GM19438 (cell line): ENCODE measurements at regions not wholly inside any gene's neighbourhood (a gene's known extent, or its start where the extent isn't known, plus 50 kb on each side); places are given as distances from the start of the nearest gene placed in this dataset.

Experiments
- ATAC-seq: cut with Tn5 transposase; IDR thresholded peaks from one replicate; pipeline ENCODE4 v1.9.1; 2021; ENCODE audit warnings: low read depth; ENCODE audit not compliant: unreplicated experiment

DNA sequence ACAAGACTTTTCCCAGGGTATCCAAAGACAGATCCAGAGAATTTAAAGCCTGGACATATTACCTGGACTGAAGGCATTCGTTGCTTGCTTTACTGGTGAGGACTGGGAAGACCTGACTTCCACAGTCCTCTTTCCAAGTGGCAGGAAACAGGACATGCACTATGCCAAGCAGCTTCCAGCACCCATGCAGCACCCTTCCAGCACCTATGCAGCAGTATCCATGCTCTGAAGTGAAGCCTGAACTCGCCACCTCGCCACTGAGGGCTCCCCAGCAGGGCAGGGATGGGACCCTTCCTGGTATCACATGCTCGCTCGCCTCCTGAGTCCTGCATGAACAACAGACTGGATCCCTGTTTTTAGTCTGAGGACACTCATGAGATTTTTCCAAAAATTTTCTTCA lies 189.9 kb upstream of the KLF14 start:
- ATAC-seq, result no peak

GRCh38 chr7:130925136-130925794 lies 191.3 kb upstream of the KLF14 start:
- ATAC-seq, result no peak

DNA sequence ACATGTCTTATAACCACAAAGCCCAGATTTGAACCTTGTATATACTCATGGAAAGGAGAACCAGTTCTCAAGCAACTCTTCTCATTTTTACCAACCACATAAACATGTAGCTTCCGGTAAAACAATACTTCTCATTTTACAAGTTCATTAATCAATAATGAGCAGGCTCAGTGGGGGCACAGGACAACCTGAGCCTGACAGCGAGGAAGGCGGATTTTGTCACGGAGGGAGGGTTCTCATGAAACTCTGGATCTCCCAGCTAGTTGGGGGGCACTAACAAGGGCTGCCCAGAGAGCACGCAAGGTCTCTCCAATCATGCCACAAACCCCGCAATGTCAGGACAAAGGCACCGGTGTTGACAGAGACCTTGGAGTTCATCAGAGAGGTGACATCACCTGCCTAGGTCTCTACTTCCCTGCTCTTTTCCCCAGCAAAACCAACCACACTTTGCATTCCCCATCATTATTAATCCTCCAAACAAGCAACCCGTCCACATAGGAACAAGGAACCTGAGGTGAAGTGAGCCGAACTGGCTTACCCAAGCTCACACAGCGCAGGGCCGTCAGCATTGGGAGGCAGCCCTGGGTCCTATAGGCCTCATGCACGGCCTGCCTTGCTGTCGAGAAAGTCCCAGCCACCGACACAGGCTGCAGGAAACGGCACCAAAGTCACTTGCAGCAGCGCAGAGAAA lies 192.1 kb upstream of the KLF14 start:
- peak; percentile 65 for ATAC-seq

DNA sequence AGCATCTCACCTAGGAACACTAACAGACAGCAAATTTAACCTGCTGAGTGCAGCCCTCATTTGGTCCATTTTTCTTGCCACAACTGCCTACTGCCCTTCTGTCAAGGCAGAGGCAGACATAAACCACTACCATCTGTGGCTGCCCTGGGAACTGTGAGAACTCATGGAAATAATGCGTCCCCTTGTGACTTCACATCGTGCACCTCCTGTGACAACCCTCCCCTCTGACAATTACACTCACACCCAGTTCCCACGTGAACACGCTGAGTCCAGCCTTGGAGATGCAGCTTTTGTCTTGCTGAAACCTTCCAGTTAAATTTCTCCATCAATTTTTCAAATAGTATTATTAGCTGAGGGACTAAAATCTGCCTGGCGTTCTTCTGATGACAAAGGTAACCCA lies 193.1 kb upstream of the KLF14 start:
- ATAC-seq, result no peak

DNA sequence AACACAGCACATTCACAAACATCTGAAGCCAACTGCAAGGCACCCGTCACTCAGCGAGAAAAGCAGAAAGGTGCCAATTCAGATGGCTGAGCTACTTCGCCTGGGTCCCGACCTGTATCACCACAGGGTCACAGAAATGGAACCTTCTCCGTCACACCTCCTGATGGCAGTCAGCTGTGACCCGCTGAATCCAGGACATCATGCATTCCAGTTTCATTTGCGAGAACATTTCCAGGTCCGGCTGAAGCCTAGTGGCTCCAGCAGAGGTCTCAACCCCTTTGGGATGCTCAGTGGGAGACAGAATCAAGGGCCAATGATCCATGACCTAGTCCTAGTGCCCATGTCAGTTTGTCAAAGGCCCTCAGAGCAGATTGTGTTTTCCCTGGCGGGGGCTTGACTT lies 193.6 kb upstream of the KLF14 start:
- ATAC-seq, result no peak

DNA sequence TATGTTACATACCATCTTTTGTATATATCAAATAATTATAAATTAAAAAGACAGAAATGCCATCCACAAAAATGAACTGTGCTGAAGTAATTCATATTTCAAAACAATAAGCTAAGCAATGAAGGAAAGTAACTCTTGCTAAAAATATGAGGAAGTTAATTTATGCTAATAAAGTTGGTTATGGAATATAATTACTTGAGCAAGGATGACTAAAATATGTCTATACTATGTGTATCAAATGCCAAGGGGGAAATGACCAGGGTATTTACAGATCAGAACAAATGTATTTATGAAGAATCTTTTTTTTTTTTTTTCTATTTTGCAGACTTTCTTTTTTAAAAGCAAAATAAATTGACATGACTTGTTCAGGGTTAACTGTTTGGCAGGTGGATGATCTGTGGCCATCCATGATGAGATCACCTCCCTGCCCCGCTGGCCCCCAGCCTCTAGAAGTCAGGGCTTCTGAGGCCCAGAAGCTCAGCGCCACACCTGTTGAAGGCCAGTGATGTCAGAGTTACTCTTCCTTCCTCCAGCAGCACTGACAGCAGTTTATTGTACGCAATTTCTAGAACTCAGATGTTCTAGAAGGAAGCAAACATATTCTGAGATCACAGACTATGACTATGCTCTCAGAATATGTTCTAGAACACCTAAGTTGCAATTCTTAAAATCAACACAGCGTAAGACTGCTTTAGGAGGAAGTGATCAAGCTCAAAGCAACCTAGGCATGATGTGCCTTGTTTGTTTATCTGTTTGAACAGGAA lies 196.1 kb upstream of the KLF14 start:
- no peak for ATAC-seq

GRCh38 chr7:130930681-130931080 lies 196.7 kb upstream of the KLF14 start:
- ATAC-seq, result no peak

DNA sequence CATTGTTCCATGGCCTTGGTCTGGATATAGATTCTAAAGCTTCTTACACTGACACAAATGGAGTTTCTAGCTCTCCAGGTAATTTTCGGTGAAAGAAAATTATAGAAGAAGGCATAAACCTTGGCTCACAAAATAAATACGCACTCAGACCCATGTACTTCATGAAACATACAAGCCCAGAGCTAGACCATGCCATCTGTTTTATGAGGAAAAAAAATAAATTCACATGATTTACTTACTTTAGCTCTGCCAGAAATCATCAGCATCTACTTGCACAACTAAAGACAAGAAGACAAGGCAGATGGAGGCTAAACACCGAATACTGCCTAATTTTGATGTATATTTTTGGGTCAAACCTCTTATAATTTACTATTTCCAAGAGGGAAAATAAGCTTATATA lies 197.4 kb upstream of the KLF14 start:
- ATAC-seq, result no peak

DNA sequence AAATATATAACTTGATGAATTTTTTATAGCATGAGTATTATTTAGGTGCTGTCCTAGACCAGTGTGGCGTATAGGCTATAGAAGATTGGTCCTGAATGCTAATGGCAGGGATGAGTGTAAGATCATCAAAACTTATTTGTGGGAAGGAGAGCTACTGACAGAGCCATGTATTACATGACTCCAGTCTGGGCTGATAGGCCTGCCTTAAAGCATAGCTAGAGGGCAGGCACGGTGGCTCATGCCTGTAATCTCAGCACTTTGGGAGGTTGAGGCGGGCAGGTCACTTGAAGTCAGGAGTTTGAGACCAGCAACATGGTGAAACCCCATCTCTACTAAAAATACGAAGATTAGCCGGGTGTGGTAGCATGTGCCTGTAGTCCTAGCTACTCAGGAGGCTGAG lies 198.1 kb upstream of the KLF14 start:
- no peak for ATAC-seq

DNA sequence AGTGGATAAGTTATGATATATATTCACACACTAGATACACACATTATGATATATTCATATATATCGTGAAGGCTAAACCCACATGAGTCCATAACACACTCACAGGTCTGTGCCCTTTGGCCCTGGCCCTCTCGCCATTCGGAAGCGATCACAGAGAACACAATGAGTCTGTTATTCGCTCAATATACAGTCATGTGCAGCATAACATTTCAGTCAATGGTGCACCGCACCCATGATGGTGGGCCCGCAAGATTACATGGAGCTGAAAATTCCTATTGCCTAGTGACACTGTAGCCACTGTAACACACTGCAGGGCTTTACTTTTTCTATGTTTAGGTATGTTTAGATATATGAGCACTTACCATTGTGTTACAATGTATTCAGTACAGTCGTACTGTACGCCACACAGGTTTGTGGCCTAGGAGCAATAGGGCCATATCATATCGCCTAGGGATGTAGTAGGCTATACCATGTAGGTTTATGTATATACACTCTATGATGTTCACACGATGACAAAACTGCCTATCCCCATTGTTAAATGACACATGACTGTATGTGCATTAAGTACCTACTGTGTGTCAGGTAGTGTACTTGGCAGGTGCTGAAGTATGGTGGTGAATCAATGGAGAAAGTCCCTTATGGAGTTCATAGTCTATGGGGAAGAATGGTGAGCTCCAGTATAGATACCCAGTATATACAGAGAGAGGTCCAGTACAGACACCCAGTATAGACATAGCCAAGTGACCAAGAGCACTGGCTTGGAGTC lies 198.8 kb upstream of the KLF14 start:
- ATAC-seq, result no peak

DNA sequence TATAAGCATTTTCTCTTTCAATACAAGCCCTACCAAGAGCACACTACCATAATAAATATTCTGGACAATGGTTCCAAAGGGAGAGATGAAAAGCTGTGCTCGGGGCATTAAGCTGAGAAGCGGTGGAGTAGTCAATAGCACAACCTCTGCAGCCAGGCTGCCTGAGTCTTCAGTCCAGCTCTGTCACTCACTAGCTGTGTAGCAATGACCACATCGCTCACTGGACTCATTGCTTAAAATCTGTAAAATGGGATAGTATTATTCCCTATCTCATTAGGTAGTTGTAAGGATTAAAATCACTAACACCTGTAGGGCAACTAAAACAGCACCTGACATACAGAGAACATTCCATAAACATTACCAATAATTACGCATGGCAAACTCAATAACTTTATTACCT lies 199.9 kb upstream of the KLF14 start:
- no peak for ATAC-seq

- no peak for ATAC-seq
Observed at GRCh38 chr7:130935564-130936157, 201.7 kb upstream of the KLF14 start.

GRCh38 chr7:130936202-130936931 lies 202.4 kb upstream of the KLF14 start:
- ATAC-seq, result no peak

- no peak for ATAC-seq
Observed at GRCh38 chr7:130937016-130937415, 203.0 kb upstream of the KLF14 start.

DNA sequence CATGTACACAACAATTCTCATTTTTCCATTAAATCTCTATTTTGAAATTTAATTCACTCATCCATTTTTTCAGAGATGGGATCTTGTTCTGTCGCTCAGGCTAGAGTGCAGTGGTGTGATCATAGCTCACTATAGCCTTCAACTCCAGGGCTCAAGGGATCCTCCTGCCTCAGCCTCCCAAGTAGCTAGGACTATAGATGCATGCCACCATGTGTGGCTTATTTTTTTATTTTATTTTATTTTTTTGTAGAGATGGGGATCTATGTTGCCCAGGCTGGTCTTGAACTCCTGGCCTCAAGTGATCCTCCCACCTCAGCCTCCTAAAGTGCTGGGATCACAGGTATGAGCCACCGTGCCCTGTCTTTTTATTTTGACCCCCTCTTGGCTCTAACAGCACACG lies 203.8 kb upstream of the KLF14 start:
- ATAC-seq, result no peak

- ATAC-seq, result no peak
Observed at GRCh38 chr7:130938661-130939060, 204.7 kb upstream of the KLF14 start.

GRCh38 chr7:130939321-130940095 lies 205.5 kb upstream of the KLF14 start:
- no peak for ATAC-seq

GRCh38 chr7:130940326-130940725 lies 206.3 kb upstream of the KLF14 start:
- ATAC-seq, result no peak

GRCh38 chr7:130940907-130941306 lies 206.9 kb upstream of the KLF14 start:
- ATAC-seq, result no peak
